ENCODE measurements at regions not wholly inside any gene's neighbourhood (a gene's known extent, or its start where the extent isn't known, plus 50 kb on each side); places are given as distances from the start of the nearest gene placed in this dataset.

DNA sequence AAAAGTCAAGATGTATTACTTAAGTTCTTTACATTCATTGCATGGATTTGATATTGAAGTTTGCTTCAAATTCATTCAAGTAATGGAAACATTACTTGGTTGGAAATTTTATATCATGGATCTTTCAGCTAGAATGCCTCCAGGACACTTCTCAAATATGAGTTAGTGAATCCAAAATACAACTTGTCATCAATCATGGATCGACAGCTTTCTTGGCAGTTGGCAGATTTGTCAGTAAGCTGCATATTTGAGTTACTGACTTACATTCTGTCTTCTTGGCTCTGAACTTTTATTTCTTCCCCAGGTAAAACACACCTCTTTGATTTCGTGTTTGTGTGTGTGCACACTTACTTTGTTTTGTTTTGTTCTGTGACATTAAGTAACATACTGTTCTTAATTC, 1171.1 kb downstream of the TAF11L14 start:
- no peak for TF ChIP-seq SUZ12 (IDR thresholded peaks at IDR 0.05; ENCODE audit: extremely low read depth, insufficient read depth, insufficient read length)
- TF ChIP-seq ZNF274 (IDR thresholded peaks at IDR 0.05; ENCODE audit: low read depth, low read length), result no peak
- TF ChIP-seq YY1 (IDR thresholded peaks at IDR 0.05; ENCODE audit: insufficient read depth, insufficient read length), result no peak
- Histone ChIP-seq H3K36me3 (ENCODE audit: insufficient read depth, insufficient read length, low read length) (no peaks in the 10 kb centered on the region), H3K9me3 (ENCODE audit: insufficient read depth, low read length) (no peaks in the 10 kb centered on the region), H3K27me3 (ENCODE audit: insufficient read depth, insufficient read length) (no peaks in the 10 kb centered on the region), H3K4me3 (ENCODE audit: insufficient read length, low read depth) (no peak overlapping the region), H3K4me1 (ENCODE audit: insufficient read depth, insufficient read length) (no peaks in the 10 kb centered on the region), H3K9ac (ENCODE audit: insufficient read length, low read depth) (no peak overlapping the region)
- no peak for DNase-seq (ENCODE audit: low read depth, low spot score)

- Histone ChIP-seq H3K4me3 (ENCODE audit: insufficient read length, low read depth) (no peak overlapping the region), H3K9me3 (ENCODE audit: insufficient read depth, low read length) (no peaks in the 10 kb centered on the region), H3K36me3 (ENCODE audit: insufficient read depth, insufficient read length, low read length) (no peaks in the 10 kb centered on the region), H3K27me3 (ENCODE audit: insufficient read depth, insufficient read length) (no peaks in the 10 kb centered on the region), H3K9ac (ENCODE audit: insufficient read length, low read depth) (no peak overlapping the region), H3K4me1 (ENCODE audit: insufficient read depth, insufficient read length) (no peaks in the 10 kb centered on the region)
- DNase-seq (ENCODE audit: low read depth, low spot score), result no peak
- TF ChIP-seq ZNF274 (IDR thresholded peaks at IDR 0.05; ENCODE audit: low read depth, low read length) (no peak), SUZ12 (IDR thresholded peaks at IDR 0.05; ENCODE audit: extremely low read depth, insufficient read depth, insufficient read length) (no peak), YY1 (IDR thresholded peaks at IDR 0.05; ENCODE audit: insufficient read depth, insufficient read length) (no peak)
These were observed 1173.2 kb downstream of the TAF11L14 start for GRCh38 chr5:18807256-18808149.

DNA sequence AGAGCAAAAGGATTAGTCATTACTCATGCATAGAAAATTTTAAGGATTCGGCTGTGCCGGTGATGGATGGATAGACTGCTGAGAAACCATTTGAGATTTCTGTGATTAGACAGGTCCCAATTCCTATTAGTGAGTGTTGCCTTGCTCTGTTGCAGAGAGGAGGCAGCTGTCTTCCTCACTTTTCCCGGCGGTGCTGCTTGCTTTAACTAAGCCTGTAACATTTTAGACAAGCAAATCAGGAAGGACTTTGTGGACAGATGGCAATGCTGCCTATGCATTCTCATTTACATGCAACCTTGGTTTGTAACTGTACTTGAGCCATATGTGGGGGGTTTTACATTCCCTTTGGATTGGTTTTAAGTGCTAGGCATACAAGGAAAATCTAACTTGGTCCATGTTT, 1176.3 kb downstream of the CDH18 start:
- no peak for DNase-seq (ENCODE audit: low read depth, low spot score)
- H3K27me3 ChIP-seq (ENCODE audit: insufficient read depth, insufficient read length), result no peaks in the 10 kb centered on the region
- TF ChIP-seq YY1 (IDR thresholded peaks at IDR 0.05; ENCODE audit: insufficient read depth, insufficient read length), result no peak
- TF ChIP-seq SUZ12 (IDR thresholded peaks at IDR 0.05; ENCODE audit: extremely low read depth, insufficient read depth, insufficient read length), result no peak
- TF ChIP-seq ZNF274 (IDR thresholded peaks at IDR 0.05; ENCODE audit: low read depth, low read length), result no peak
- H3K9ac ChIP-seq (ENCODE audit: insufficient read length, low read depth), result no peak overlapping the region
- H3K36me3 ChIP-seq (ENCODE audit: insufficient read depth, insufficient read length, low read length), result no peaks in the 10 kb centered on the region
- H3K9me3 ChIP-seq (ENCODE audit: insufficient read depth, low read length), result peaks cover 12% of the 10 kb centered on the region; the same call in 1 of the 2 replicates
- H3K4me1 ChIP-seq (ENCODE audit: insufficient read depth, insufficient read length), result no peaks in the 10 kb centered on the region
- no peak overlapping the region for H3K4me3 ChIP-seq (ENCODE audit: insufficient read length, low read depth)

- Histone ChIP-seq H3K4me3 (ENCODE audit: insufficient read length, low read depth) (no peak overlapping the region), H3K27me3 (ENCODE audit: insufficient read depth, insufficient read length) (no peaks in the 10 kb centered on the region), H3K9me3 (ENCODE audit: insufficient read depth, low read length) (no peaks in the 10 kb centered on the region), H3K4me1 (ENCODE audit: insufficient read depth, insufficient read length) (no peaks in the 10 kb centered on the region), H3K36me3 (ENCODE audit: insufficient read depth, insufficient read length, low read length) (no peaks in the 10 kb centered on the region), H3K9ac (ENCODE audit: insufficient read length, low read depth) (no peak overlapping the region)
- TF ChIP-seq YY1 (IDR thresholded peaks at IDR 0.05; ENCODE audit: insufficient read depth, insufficient read length) (no peak), ZNF274 (IDR thresholded peaks at IDR 0.05; ENCODE audit: low read depth, low read length) (no peak), SUZ12 (IDR thresholded peaks at IDR 0.05; ENCODE audit: extremely low read depth, insufficient read depth, insufficient read length) (no peak)
- DNase-seq (ENCODE audit: low read depth, low spot score), result no peak
These were observed 1159.6 kb downstream of the CDH18 start for GRCh38 chr5:18828351-18828750.

GRCh38 chr5:18829539-18829938, 1158.5 kb downstream of the CDH18 start:
- no peaks in the 10 kb centered on the region for H3K4me1 ChIP-seq (ENCODE audit: insufficient read depth, insufficient read length)
- no peaks in the 10 kb centered on the region for H3K9me3 ChIP-seq (ENCODE audit: insufficient read depth, low read length)
- no peaks in the 10 kb centered on the region for H3K36me3 ChIP-seq (ENCODE audit: insufficient read depth, insufficient read length, low read length)
- H3K27me3 ChIP-seq (ENCODE audit: insufficient read depth, insufficient read length), result no peaks in the 10 kb centered on the region
- DNase-seq (ENCODE audit: low read depth, low spot score), result no peak
- H3K4me3 ChIP-seq (ENCODE audit: insufficient read length, low read depth), result no peak overlapping the region
- no peak overlapping the region for H3K9ac ChIP-seq (ENCODE audit: insufficient read length, low read depth)
- TF ChIP-seq SUZ12 (IDR thresholded peaks at IDR 0.05; ENCODE audit: extremely low read depth, insufficient read depth, insufficient read length), result no peak
- TF ChIP-seq ZNF274 (IDR thresholded peaks at IDR 0.05; ENCODE audit: low read depth, low read length), result no peak

- no peak overlapping the region for H3K4me3 ChIP-seq (ENCODE audit: insufficient read length, low read depth)
- H3K36me3 ChIP-seq (ENCODE audit: insufficient read depth, insufficient read length, low read length), result no peaks in the 10 kb centered on the region
- no peaks in the 10 kb centered on the region for H3K4me1 ChIP-seq (ENCODE audit: insufficient read depth, insufficient read length)
- DNase-seq (ENCODE audit: low read depth, low spot score), result no peak
- peaks cover 8% of the 10 kb centered on the region; the same call in 1 of the 2 replicates for H3K9me3 ChIP-seq (ENCODE audit: insufficient read depth, low read length)
- no peak for TF ChIP-seq ZNF274 (IDR thresholded peaks at IDR 0.05; ENCODE audit: low read depth, low read length)
- no peaks in the 10 kb centered on the region for H3K27me3 ChIP-seq (ENCODE audit: insufficient read depth, insufficient read length)
- no peak overlapping the region for H3K9ac ChIP-seq (ENCODE audit: insufficient read length, low read depth)
These were observed 1137.8 kb downstream of the CDH18 start for GRCh38 chr5:18850216-18850615.

GRCh38 chr5:18872978-18873377, 1115.0 kb downstream of the CDH18 start:
- Histone ChIP-seq H3K9ac (ENCODE audit: insufficient read length, low read depth) (no peak overlapping the region), H3K4me1 (ENCODE audit: insufficient read depth, insufficient read length) (no peaks in the 10 kb centered on the region), H3K36me3 (ENCODE audit: insufficient read depth, insufficient read length, low read length) (no peaks in the 10 kb centered on the region), H3K9me3 (ENCODE audit: insufficient read depth, low read length) (no peaks in the 10 kb centered on the region), H3K27me3 (ENCODE audit: insufficient read depth, insufficient read length) (no peaks in the 10 kb centered on the region), H3K4me3 (ENCODE audit: insufficient read length, low read depth) (no peak overlapping the region)
- TF ChIP-seq ZNF274 (IDR thresholded peaks at IDR 0.05; ENCODE audit: low read depth, low read length) (no peak), YY1 (IDR thresholded peaks at IDR 0.05; ENCODE audit: insufficient read depth, insufficient read length) (no peak), SUZ12 (IDR thresholded peaks at IDR 0.05; ENCODE audit: extremely low read depth, insufficient read depth, insufficient read length) (no peak)
- no peak for DNase-seq (ENCODE audit: low read depth, low spot score)

All from NT2/D1 (cell line).